Activated CD8-positive, alpha-beta memory T cell treated with anti-CD3 and anti-CD28 coated beads, Interleukin-2, amount 50 U/mL, for 1 hour (primary cell): ENCODE measurements at regions not wholly inside any gene's neighbourhood (a gene's known extent, or its start where the extent isn't known, plus 50 kb on each side); places are given as distances from the start of the nearest gene placed in this dataset.
A peak's percentile ranks its signal among the peaks of the same experiment; 100 is the strongest.
"Not testable (repeated sequence)": the region's sequence is repeated elsewhere in the genome, so short reads cannot be mapped to it uniquely, and the experiment has no call there.

Experiments used
- DNase-seq: peaks from one replicate; pipeline ENCODE4 v3.0.0-alpha.2; 2020; ENCODE audit errors: extremely low read depth

- DNase-seq: no peak
These were observed 593.7 kb downstream of the TMEM121 start for GRCh38 chr14:106120101-106120500.

- DNase-seq: no peak
These were observed 602.9 kb downstream of the TMEM121 start for GRCh38 chr14:106129274-106129673.

- DNase-seq: not testable (repeated sequence)
These were observed 603.7 kb downstream of the TMEM121 start for GRCh38 chr14:106129904-106130661.

- not testable (repeated sequence) for DNase-seq
These were observed 606.7 kb downstream of the TMEM121 start for GRCh38 chr14:106133126-106133525.

- DNase-seq: no peak
These were observed 608.5 kb downstream of the TMEM121 start for GRCh38 chr14:106134886-106135285.

- DNase-seq: no peak
These were observed 615.1 kb downstream of the TMEM121 start for GRCh38 chr14:106141242-106142220.

- not testable (repeated sequence) for DNase-seq
These were observed 619.3 kb downstream of the TMEM121 start for GRCh38 chr14:106145731-106146130.

GRCh38 chr14:106153362-106153955, 627.1 kb downstream of the TMEM121 start:
- peak; percentile 32 for DNase-seq

GRCh38 chr14:106163316-106163715, 636.9 kb downstream of the TMEM121 start:
- no peak for DNase-seq

GRCh38 chr14:106163812-106164211, 637.4 kb downstream of the TMEM121 start:
- not testable (repeated sequence) for DNase-seq

- DNase-seq: no peak
These were observed 639.8 kb downstream of the TMEM121 start for GRCh38 chr14:106166232-106166631.

- no peak for DNase-seq
These were observed 640.3 kb downstream of the TMEM121 start for GRCh38 chr14:106166650-106167204.

- not testable (repeated sequence) for DNase-seq
These were observed 643.8 kb downstream of the TMEM121 start for GRCh38 chr14:106170163-106170658.

- peak; percentile 53 for DNase-seq
These were observed 647.8 kb downstream of the TMEM121 start for GRCh38 chr14:106174206-106174605.

GRCh38 chr14:106177266-106178246, 651.2 kb downstream of the TMEM121 start:
- peak; percentile 10 for DNase-seq

GRCh38 chr14:106179761-106180160, 653.4 kb downstream of the TMEM121 start:
- DNase-seq: no peak

GRCh38 chr14:106184771-106185170, 658.4 kb downstream of the TMEM121 start:
- peak; percentile 51 for DNase-seq

- not testable (repeated sequence) for DNase-seq
These were observed 658.9 kb downstream of the TMEM121 start for GRCh38 chr14:106185174-106185836.

GRCh38 chr14:106185837-106186233, 659.5 kb downstream of the TMEM121 start:
- DNase-seq: peak; percentile 11

- DNase-seq: no peak
These were observed 660.8 kb downstream of the TMEM121 start for GRCh38 chr14:106187216-106187615.
